Pancreas (tissue), 10 donors: ENCODE measurements at regions not wholly inside any gene's neighbourhood (a gene's known extent, or its start where the extent isn't known, plus 50 kb on each side); places are given as distances from the start of the nearest gene placed in this dataset.
"Not testable (repeated sequence)": the region's sequence is repeated elsewhere in the genome, so short reads cannot be mapped to it uniquely, and the experiment has no call there.

Source experiments
- ATAC-seq, 4 donors: fragments of 200-7000 bp; cut with Tn5 transposase; one replicate each; pipeline versions ENCODE4 v1.8.0 to v1.9.1; 2020; ENCODE audit warnings: mild to moderate bottlenecking in 4 of 4, moderate library complexity in 4 of 4
- DNase-seq, 6 donors: peaks; one replicate each; pipeline ENCODE4 v3.0.0-alpha.2; 2020
- FAIRE-seq: peaks from 2 replicates; lab custom pipeline; 2012; peaks lifted over from hg19 to GRCh38; lab: Jason Lieb, UNC
- H3K27ac ChIP-seq, 4 donors: fragments of 200-600 bp; sonication (generic); 1 replicate in 3 of 4; 2 replicates in 1 of 4; pipeline versions ENCODE4 v1.5.0 to v1.8.0; 2020
- H3K27me3 ChIP-seq, 4 donors: fragments of 200-600 bp; one replicate each; pipeline ENCODE4 v1.8.0; 2021
- H3K36me3 ChIP-seq, 3 donors: fragments of 200-600 bp; sonication (generic) in 1 of 3; one replicate each; pipeline versions ENCODE4 v1.5.0 to v1.8.0; 2020 to 2021
- H3K4me1 ChIP-seq, 3 donors: fragments of 200-600 bp; one replicate each; pipeline ENCODE4 v1.8.0; 2021
- H3K4me3 ChIP-seq, 4 donors: fragments of 200-600 bp; sonication (generic) in 2 of 4; one replicate each; pipeline versions ENCODE4 v1.5.0 to v1.8.0; 2020 to 2021
- H3K9me3 ChIP-seq, 4 donors: fragments of 200-600 bp; one replicate each; pipeline ENCODE4 v1.8.0; 2021
- WGBS, 2 donors: extraction: QIAGEN DNeasy Blood & Tissue Kit; methylation state at CpG; one replicate each; pipeline ENCODE4 v1.1.7; 2013; 5-methylcytosine and 5-hydroxymethylcytosine counted together
- intact Hi-C, 3 donors: fragments of 100-400 bp; cut with DNase I; formaldehyde crosslinking; loops; one replicate each; pipeline versions ENCODE4 v1.11.1 to v1.14.2; 2022
- TF ChIP-seq, protein P1 (sequence below), 4 donors: fragments of 200-600 bp; sonication (generic) in 3 of 4; IDR thresholded peaks; one replicate each; pipeline versions ENCODE4 v1.5.0 to v1.8.0; 2021; ENCODE audit warnings: antibody characterized with exemption in 4 of 4
- donor health status: healthy with polysubstance abuse.
- donor health status: DM: no; HTN: no; CAD: no; lungs with moderate emphysema.
- donor health status: DM: no; HTN: no; CAD: no.
- donor health status: control.
- donor health status: control.
- donor health status: Bipolar disorder and iron deficiency.
- donor health status: DM: yes; HTN: yes; CAD: no.
- donor health status: DM: no; HTN: no; CAD: no.
- donor health status: DM: no; HTN: no; CAD: no.
- donor health status: DM: yes; HTN: yes; CAD: no.

DNA sequence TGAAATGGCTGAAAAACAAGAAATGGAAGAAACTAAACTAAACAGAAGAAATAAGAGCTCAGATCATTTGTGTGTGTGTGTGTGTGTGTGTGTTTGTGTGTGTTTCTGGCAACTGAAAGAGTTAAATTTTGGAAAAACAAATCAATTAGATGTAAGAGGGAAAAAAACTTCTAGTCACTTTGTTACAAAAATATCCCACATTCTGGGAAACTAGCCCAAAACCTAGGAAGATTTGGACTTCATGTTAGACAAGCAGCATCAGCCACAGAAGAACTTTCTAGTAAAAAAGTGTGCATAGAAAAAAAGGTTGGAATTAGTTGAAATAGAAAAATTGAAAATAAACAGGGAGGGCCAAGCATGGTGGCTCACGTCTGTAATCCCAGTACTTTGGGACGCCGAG is 111.6 kb upstream of the PRKG2 start:
- 81 to 88% methylated on average over 3 of the region's 3 CpGs for WGBS, 2 donors
- Histone ChIP-seq H3K27me3 (no peaks in the 10 kb centered on the region), H3K4me1 (no peaks in the 10 kb centered on the region), H3K27ac (no peak overlapping the region), H3K36me3 (no peaks in the 10 kb centered on the region), H3K9me3 (no peaks in the 10 kb centered on the region), H3K4me3 (no peak overlapping the region)
- TF ChIP-seq, protein P1, sequence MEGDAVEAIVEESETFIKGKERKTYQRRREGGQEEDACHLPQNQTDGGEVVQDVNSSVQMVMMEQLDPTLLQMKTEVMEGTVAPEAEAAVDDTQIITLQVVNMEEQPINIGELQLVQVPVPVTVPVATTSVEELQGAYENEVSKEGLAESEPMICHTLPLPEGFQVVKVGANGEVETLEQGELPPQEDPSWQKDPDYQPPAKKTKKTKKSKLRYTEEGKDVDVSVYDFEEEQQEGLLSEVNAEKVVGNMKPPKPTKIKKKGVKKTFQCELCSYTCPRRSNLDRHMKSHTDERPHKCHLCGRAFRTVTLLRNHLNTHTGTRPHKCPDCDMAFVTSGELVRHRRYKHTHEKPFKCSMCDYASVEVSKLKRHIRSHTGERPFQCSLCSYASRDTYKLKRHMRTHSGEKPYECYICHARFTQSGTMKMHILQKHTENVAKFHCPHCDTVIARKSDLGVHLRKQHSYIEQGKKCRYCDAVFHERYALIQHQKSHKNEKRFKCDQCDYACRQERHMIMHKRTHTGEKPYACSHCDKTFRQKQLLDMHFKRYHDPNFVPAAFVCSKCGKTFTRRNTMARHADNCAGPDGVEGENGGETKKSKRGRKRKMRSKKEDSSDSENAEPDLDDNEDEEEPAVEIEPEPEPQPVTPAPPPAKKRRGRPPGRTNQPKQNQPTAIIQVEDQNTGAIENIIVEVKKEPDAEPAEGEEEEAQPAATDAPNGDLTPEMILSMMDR (IDR thresholded peaks at IDR 0.05) = no peak
- ATAC-seq (no peak), DNase-seq (no peak), FAIRE-seq (no peak)
- intact Hi-C loops = no loop called here

DNA sequence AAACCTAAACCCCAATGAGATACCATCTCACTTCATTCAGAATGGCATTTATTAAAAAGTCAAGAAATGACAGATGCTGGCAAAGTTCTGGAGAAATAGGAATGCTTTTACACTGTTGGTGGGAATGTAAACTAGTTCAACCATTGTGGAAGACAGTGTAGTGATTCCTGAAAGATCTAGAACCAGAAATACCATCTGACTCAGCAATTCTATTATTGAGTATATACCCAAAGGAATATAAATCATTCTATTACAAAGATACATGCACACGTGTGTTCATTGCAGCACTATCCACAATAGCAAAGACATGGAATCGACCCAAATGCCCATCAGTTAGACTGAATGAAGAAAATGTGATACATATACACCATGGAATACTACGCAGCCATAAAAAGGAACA is 109.6 kb upstream of the PRKG2 start:
- H3K27ac ChIP-seq, H3K9me3 ChIP-seq, ATAC-seq, FAIRE-seq, H3K4me1 ChIP-seq, H3K4me3 ChIP-seq, intact Hi-C loops, H3K27me3 ChIP-seq, DNase-seq, H3K36me3 ChIP-seq: not testable (repeated sequence)
- 68 to 73% methylated on average over 3 of the region's 3 CpGs for WGBS, 2 donors

DNA sequence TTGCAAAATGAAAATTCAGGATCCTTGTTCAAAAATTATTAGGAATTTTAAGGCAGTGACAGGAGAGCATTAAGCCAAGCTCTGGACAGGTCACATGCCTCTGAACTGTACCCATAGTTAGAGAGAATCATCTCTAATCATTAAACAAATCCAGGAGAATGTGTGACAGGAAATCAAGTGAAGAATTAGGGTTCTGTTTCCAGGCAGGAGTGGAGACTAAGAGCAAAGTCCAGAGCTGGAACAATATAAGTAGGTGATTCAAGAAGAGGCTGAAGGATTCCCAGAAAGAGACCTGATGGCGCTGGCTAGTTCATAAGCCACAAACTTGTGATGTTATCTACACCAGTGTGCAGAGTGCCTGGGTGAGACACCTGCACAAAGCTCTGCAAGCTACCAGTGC is 104.6 kb upstream of the PRKG2 start:
- ATAC-seq (peak in 2 of 4 donors; percentile 44 to 63), DNase-seq (no peak), FAIRE-seq (no peak)
- TF ChIP-seq, protein P1 (IDR thresholded peaks at IDR 0.05) = no peak
- Histone ChIP-seq H3K27me3 (no peaks in the 10 kb centered on the region), H3K9me3 (no peaks in the 10 kb centered on the region), H3K36me3 (no peaks in the 10 kb centered on the region), H3K4me3 (no peak overlapping the region), H3K27ac (no peak overlapping the region), H3K4me1 (no peaks in the 10 kb centered on the region)
- intact Hi-C loops = no loop called here
- 57 to 63% methylated on average over 1 of the region's 1 CpG for WGBS, 2 donors

DNA sequence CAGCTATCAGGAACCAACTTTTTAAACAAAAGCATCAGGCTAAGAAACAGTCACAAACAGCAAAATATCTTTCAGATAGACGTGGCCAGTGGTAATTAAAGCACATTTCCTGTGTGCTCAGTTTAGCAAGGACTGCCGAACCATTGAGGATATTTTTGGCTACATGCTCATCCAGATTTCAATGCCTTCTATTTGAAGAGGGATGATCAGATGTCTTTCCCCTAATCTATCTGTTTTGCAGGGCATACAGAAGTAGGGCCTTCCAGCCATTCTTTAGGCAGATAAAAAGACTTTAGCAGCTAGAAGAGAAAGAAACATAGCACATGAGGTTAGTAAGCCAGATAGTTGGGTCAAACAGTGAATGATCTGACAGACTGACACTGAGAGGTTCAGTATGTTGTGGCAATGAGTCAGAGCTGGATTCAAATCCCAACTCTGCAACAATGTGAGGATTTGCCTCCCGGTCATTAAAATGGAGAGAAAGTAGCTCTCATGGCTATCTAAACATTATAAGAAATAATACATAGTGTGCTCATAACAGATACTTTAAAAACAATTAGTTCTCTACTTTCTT is 100.0 kb upstream of the PRKG2 start:
- TF ChIP-seq, protein P1 (IDR thresholded peaks at IDR 0.05) = no peak
- FAIRE-seq (no peak), DNase-seq (no peak), ATAC-seq (peak in 3 of 4 donors; percentile 14 to 40 (median 20))
- Histone ChIP-seq H3K36me3 (no peaks in the 10 kb centered on the region), H3K27ac (peak overlapping the region in 3 of 4 donors; percentile 13 to 34 (median 25)), H3K4me1 (no peaks in the 10 kb centered on the region), H3K9me3 (no peaks in the 10 kb centered on the region), H3K27me3 (no peaks in the 10 kb centered on the region), H3K4me3 (no peak overlapping the region)
- intact Hi-C loops = no loop called here
- 32 to 33% methylated on average over 3 of the region's 3 CpGs for WGBS, 2 donors

DNA sequence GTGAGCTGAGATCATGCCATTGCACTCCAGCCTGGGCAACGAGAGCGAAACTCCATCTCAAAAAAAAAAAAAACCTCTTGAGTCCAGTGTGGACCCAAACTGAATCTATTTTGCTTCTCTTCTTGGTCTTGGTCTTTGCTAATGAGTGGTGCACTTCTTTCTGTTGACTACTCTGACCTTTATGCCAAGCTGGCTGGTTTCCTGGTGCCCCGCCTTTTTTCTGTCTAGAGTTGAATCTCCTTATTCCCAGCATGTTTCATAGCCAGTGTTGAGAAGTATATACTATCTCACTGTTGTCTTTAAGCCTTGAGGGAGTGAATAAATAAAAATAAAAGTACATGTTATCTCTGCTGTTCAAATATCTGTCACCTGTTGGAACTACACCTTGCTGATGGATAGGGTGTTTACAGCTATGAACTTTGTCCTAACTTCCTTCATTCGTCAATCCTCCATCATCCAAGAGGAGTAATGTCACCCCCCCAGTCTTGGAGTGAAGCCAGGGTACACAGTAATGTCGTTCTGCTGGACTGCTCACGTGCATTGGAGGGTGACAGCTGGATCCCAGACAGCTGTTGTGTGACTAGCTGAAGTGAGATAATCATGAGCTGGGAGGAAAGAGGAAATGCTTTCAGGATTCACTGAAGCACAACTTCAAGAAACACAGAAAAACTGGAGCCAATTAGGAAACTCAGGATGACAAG is 99.3 kb upstream of the PRKG2 start:
- FAIRE-seq (no peak), ATAC-seq (peak; percentile 87 to 92 (median 90)), DNase-seq (peak in 4 of 6 donors; percentile 72 to 81 (median 75))
- WGBS, 2 donors = 31 to 33% methylated on average over 6 of the region's 6 CpGs
- H3K4me3 ChIP-seq = no peak overlapping the region
- TF ChIP-seq, protein P1 (IDR thresholded peaks at IDR 0.05) = no peak
- no peaks in the 10 kb centered on the region for H3K4me1 ChIP-seq
- H3K27me3 ChIP-seq = no peaks in the 10 kb centered on the region
- H3K9me3 ChIP-seq = no peaks in the 10 kb centered on the region
- intact Hi-C loops = no loop called here
- H3K36me3 ChIP-seq = no peaks in the 10 kb centered on the region
- H3K27ac ChIP-seq = peak overlapping the region in 3 of 4 donors; percentile 14 to 41 (median 25)
